ENCODE measurements at regions not wholly inside any gene's neighbourhood (a gene's known extent, or its start where the extent isn't known, plus 50 kb on each side); places are given as distances from the start of the nearest gene placed in this dataset.
A peak's percentile ranks its signal among the peaks of the same experiment; 100 is the strongest.
"Not testable (repeated sequence)": the region's sequence is repeated elsewhere in the genome, so short reads cannot be mapped to it uniquely, and the experiment has no call there.

GRCh38 chr3:64805248-64805647 is 117.4 kb upstream of the ADAMTS9 start:
- no peak for DNase-seq (ENCODE audit: low read depth)

- DNase-seq (ENCODE audit: low read depth) = no peak
Measured at GRCh38 chr3:64803469-64803868, 115.7 kb upstream of the ADAMTS9 start.

GRCh38 chr3:64802460-64802859 is 114.7 kb upstream of the ADAMTS9 start:
- no peak for DNase-seq (ENCODE audit: low read depth)

GRCh38 chr3:64801856-64802255 is 114.1 kb upstream of the ADAMTS9 start:
- no peak for DNase-seq (ENCODE audit: low read depth)

- DNase-seq (ENCODE audit: low read depth) = no peak
Measured at GRCh38 chr3:64799606-64800005, 111.8 kb upstream of the ADAMTS9 start.

GRCh38 chr3:64798316-64798715 is 110.5 kb upstream of the ADAMTS9 start:
- DNase-seq (ENCODE audit: low read depth) = no peak

GRCh38 chr3:64796607-64797399 is 109.0 kb upstream of the ADAMTS9 start:
- peak; percentile 8 for DNase-seq (ENCODE audit: low read depth)

- no peak for DNase-seq (ENCODE audit: low read depth)
Measured at GRCh38 chr3:64792445-64792844, 104.6 kb upstream of the ADAMTS9 start.

- DNase-seq (ENCODE audit: low read depth) = no peak
Measured at GRCh38 chr3:64789111-64789510, 101.3 kb upstream of the ADAMTS9 start.

GRCh38 chr3:64783200-64783599 is 95.4 kb upstream of the ADAMTS9 start:
- no peak for DNase-seq (ENCODE audit: low read depth)

GRCh38 chr3:64780923-64781322 is 93.1 kb upstream of the ADAMTS9 start:
- DNase-seq (ENCODE audit: low read depth) = not testable (repeated sequence)

- DNase-seq (ENCODE audit: low read depth) = no peak
Measured at GRCh38 chr3:64773137-64773536, 85.3 kb upstream of the ADAMTS9 start.

- no peak for DNase-seq (ENCODE audit: low read depth)
Measured at GRCh38 chr3:64766440-64766839, 78.6 kb upstream of the ADAMTS9 start.

- no peak for DNase-seq (ENCODE audit: low read depth)
Measured at GRCh38 chr3:64765947-64766346, 78.1 kb upstream of the ADAMTS9 start.

GRCh38 chr3:64764386-64764929 is 76.7 kb upstream of the ADAMTS9 start:
- DNase-seq (ENCODE audit: low read depth) = no peak

- DNase-seq (ENCODE audit: low read depth) = no peak
Measured at GRCh38 chr3:64763980-64764379, 76.2 kb upstream of the ADAMTS9 start.

GRCh38 chr3:64761729-64762128 is 73.9 kb upstream of the ADAMTS9 start:
- DNase-seq (ENCODE audit: low read depth) = no peak

GRCh38 chr3:64760258-64760657 is 72.5 kb upstream of the ADAMTS9 start:
- DNase-seq (ENCODE audit: low read depth) = no peak

GRCh38 chr3:64759811-64760210 is 72.0 kb upstream of the ADAMTS9 start:
- no peak for DNase-seq (ENCODE audit: low read depth)

- DNase-seq (ENCODE audit: low read depth) = no peak
Measured at GRCh38 chr3:64756398-64756986, 68.7 kb upstream of the ADAMTS9 start.

GRCh38 chr3:64748244-64748904 is 60.6 kb upstream of the ADAMTS9 start:
- no peak for DNase-seq (ENCODE audit: low read depth)

- no peak for DNase-seq (ENCODE audit: low read depth)
Measured at GRCh38 chr3:64747679-64748078, 59.9 kb upstream of the ADAMTS9 start.

GRCh38 chr3:64743887-64744243 is 56.1 kb upstream of the ADAMTS9 start:
- no peak for DNase-seq (ENCODE audit: low read depth)

All from ELR (cell line).